ENCODE measurements at regions not wholly inside any gene's neighbourhood (a gene's known extent, or its start where the extent isn't known, plus 50 kb on each side); places are given as distances from the start of the nearest gene placed in this dataset.
"Not testable (repeated sequence)": the region's sequence is repeated elsewhere in the genome, so short reads cannot be mapped to it uniquely, and the experiment has no call there.

GRCh38 chr1:5730272-5731109 lies 261.7 kb downstream of the NPHP4 start:
- no peak for DNase-seq

GRCh38 chr1:5729636-5730145 lies 262.5 kb downstream of the NPHP4 start:
- DNase-seq = no peak

- DNase-seq = no peak
Measured at GRCh38 chr1:5728663-5729355, 263.4 kb downstream of the NPHP4 start.

- no peak for DNase-seq
Measured at GRCh38 chr1:5727871-5728643, 264.2 kb downstream of the NPHP4 start.

GRCh38 chr1:5727191-5727590 lies 265.0 kb downstream of the NPHP4 start:
- no peak for DNase-seq

GRCh38 chr1:5726586-5727184 lies 265.5 kb downstream of the NPHP4 start:
- not testable (repeated sequence) for DNase-seq

- no peak for DNase-seq
Measured at GRCh38 chr1:5725855-5726585, 266.2 kb downstream of the NPHP4 start.

GRCh38 chr1:5725406-5725805 lies 266.8 kb downstream of the NPHP4 start:
- DNase-seq = no peak

GRCh38 chr1:5724847-5725246 lies 267.4 kb downstream of the NPHP4 start:
- no peak for DNase-seq

GRCh38 chr1:5722635-5723164 lies 269.5 kb downstream of the NPHP4 start:
- no peak for DNase-seq

- no peak for DNase-seq
Measured at GRCh38 chr1:5721634-5722215, 270.5 kb downstream of the NPHP4 start.

- no peak for DNase-seq
Measured at GRCh38 chr1:5720936-5721335, 271.3 kb downstream of the NPHP4 start.

GRCh38 chr1:5720484-5720883 lies 271.7 kb downstream of the NPHP4 start:
- no peak for DNase-seq

- DNase-seq = no peak
Measured at GRCh38 chr1:5720045-5720444, 272.2 kb downstream of the NPHP4 start.

GRCh38 chr1:5718831-5719632 lies 273.2 kb downstream of the NPHP4 start:
- no peak for DNase-seq

- DNase-seq = no peak
Measured at GRCh38 chr1:5717031-5717682, 275.1 kb downstream of the NPHP4 start.

- DNase-seq = no peak
Measured at GRCh38 chr1:5716126-5716525, 276.1 kb downstream of the NPHP4 start.

GRCh38 chr1:5713101-5714010 lies 278.9 kb downstream of the NPHP4 start:
- DNase-seq = no peak
